ENCODE measurements at regions not wholly inside any gene's neighbourhood (a gene's known extent, or its start where the extent isn't known, plus 50 kb on each side); places are given as distances from the start of the nearest gene placed in this dataset.
A peak's percentile ranks its signal among the peaks of the same experiment; 100 is the strongest.

DNA sequence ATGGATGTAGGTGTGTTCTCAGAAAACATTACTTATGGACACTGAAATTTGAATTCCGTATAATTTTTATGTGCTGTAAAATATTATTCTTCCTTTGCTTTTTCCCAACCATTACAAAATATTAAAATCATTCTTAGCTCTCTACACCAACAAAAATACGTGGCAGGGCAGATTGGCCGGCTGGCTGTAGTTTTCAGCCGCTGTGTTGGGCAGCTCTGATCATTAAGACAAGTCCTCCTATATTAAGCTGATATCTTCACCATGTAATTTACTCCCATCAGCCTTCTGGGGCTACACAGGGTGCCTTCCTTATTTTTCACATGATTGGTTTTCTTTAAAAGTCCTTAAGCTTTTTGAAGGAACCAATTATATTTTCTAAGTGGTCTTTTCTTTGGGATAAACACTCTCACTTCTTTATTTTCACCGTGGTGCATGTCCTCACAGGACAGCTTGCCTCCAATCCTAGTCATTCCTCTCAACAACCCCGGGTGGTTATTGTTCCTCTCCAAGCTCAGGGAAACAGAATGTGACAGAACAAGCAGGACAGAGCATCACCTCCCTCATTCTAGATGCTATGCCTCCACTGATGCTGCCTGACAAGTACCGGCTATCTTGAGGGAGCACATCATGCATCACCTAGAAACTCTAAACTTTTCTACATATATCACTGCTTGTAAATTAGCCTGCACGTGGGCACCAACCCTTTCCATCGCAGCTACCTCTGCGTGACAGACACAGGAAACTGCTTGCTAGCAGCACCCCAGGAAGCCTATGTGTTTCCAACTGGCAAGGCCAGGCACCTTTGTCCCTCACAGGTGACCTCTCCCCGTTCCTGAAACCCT, 362.3 kb downstream of the MYCN start:
- peaks cover 35% of the 10 kb centered on the region for H3K27me3 ChIP-seq
- peaks cover 32% of the 10 kb centered on the region for H3K9me3 ChIP-seq
- no peaks in the 10 kb centered on the region for H3K4me1 ChIP-seq
- TF ChIP-seq, protein P1, sequence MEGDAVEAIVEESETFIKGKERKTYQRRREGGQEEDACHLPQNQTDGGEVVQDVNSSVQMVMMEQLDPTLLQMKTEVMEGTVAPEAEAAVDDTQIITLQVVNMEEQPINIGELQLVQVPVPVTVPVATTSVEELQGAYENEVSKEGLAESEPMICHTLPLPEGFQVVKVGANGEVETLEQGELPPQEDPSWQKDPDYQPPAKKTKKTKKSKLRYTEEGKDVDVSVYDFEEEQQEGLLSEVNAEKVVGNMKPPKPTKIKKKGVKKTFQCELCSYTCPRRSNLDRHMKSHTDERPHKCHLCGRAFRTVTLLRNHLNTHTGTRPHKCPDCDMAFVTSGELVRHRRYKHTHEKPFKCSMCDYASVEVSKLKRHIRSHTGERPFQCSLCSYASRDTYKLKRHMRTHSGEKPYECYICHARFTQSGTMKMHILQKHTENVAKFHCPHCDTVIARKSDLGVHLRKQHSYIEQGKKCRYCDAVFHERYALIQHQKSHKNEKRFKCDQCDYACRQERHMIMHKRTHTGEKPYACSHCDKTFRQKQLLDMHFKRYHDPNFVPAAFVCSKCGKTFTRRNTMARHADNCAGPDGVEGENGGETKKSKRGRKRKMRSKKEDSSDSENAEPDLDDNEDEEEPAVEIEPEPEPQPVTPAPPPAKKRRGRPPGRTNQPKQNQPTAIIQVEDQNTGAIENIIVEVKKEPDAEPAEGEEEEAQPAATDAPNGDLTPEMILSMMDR (IDR thresholded peaks at IDR 0.05; ENCODE audit: low read depth, low read length), result no peak
- peak; percentile 98 for DNase-seq
- H3K4me3 ChIP-seq (ENCODE audit: low read depth, low read length), result no peak overlapping the region
- no peaks in the 10 kb centered on the region for H3K36me3 ChIP-seq

DNA sequence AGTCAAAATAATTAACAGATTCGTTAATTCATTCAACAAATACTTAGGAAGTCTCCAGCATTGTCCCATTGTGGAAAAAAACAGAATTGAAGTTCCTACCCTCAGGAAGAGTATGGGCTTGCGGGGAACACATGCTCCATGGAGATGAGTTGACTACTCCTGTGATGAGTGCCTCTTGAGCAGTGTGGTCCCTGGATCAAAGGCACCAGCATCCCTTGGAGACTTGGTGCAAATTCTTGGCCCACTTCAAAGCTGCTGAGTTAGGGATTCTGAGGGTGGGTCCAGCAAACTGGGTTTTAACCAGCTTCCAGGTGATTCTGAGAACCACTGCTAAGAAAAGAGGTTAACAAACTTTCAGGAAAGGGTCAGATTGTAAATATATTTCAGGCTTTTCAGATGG, 361.6 kb downstream of the MYCN start:
- peak; percentile 95 for DNase-seq
- Histone ChIP-seq H3K36me3 (no peaks in the 10 kb centered on the region), H3K4me3 (ENCODE audit: low read depth, low read length) (no peak overlapping the region), H3K9me3 (peaks cover 28% of the 10 kb centered on the region), H3K27me3 (peaks cover 35% of the 10 kb centered on the region), H3K4me1 (peaks cover 1% of the 10 kb centered on the region)
- TF ChIP-seq, protein P1 (IDR thresholded peaks at IDR 0.05; ENCODE audit: low read depth, low read length), result no peak

DNA sequence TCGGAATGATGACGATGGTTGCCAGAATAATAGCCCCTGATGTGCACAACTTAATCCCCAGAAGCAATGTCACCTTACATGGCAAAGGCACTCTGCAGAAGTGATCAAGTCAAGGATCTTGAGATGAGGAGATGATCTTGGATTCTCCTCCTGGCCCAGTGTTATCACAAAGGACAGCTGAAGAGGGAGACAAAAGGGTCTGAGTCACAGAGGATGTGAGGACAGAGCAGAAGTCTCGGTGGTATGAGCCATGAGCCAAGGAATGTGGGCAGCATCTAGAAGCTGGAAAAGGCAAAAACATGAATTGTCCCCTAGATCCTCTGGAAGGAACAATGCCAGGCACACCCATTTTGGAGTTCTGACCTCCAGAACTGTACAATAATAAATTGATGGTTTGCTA, 358.5 kb downstream of the MYCN start:
- H3K27me3 ChIP-seq, result peaks cover 10% of the 10 kb centered on the region
- peak; percentile 92 for DNase-seq
- H3K4me1 ChIP-seq, result peaks cover 16% of the 10 kb centered on the region
- H3K36me3 ChIP-seq, result no peaks in the 10 kb centered on the region
- H3K9me3 ChIP-seq, result peaks cover 34% of the 10 kb centered on the region
- H3K4me3 ChIP-seq (ENCODE audit: low read depth, low read length), result no peak overlapping the region
- TF ChIP-seq, protein P1 (IDR thresholded peaks at IDR 0.05; ENCODE audit: low read depth, low read length), result no peak

DNA sequence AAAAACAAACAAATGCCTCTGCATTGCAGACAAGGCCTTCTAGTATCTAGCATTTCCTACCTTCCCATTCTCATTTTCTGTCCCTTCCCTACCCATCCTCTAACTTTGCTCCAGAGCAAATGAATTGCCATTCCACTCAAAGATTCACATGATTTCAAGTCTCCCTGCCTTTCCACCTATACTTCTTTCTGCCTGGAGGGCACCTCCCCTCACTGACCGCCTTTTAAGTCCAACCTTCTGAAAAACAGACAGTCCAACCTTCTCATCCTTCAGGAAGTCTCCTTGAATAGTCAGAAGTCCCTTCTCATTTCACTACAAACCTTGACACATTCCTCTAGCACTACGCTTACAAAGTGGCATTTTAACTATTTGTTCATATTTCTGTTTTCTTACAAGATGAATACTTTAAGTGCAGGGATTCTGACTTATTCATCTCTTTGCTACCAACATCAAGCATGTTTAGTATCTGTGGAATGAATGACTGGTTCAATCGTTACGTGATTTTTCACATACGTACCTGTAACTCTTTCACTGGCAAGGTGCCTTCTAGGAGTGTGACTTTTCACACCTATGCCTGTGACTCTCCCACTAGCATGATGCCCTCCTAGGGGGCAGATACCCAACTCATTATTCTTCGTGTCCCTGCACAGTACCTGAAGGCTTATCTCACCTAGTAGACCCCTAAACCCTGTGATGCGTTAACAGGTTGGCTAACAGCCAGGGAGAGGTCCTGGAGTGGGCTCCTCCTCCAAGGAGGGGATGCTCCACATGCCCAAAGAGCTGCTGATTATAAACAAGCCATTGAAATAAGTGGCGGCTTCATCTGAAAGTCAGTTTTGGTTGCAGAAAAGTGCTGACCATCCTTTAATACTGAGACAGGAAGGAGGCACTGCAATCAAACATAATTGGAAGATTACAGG, 356.2 kb downstream of the MYCN start:
- Histone ChIP-seq H3K9me3 (peaks cover 34% of the 10 kb centered on the region), H3K4me3 (ENCODE audit: low read depth, low read length) (no peak overlapping the region), H3K36me3 (no peaks in the 10 kb centered on the region), H3K27me3 (no peaks in the 10 kb centered on the region), H3K4me1 (peaks cover 30% of the 10 kb centered on the region)
- peak; percentile 100 for DNase-seq
- TF ChIP-seq, protein P1 (IDR thresholded peaks at IDR 0.05; ENCODE audit: low read depth, low read length), result no peak

DNA sequence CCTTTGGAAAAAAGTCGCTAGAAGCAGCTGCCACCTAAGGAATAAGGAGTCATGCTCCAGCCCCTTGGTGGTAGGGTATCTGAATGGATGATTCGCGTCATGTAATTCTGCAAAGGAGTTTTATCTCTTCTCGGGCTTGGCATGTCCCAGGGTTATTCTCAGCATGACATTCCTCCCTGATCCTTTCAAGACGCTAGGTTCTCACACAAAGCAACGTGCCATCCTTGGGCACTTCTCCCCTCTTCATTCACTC, 355.6 kb downstream of the MYCN start:
- peaks cover 32% of the 10 kb centered on the region for H3K9me3 ChIP-seq
- H3K4me1 ChIP-seq, result peaks cover 30% of the 10 kb centered on the region
- no peak overlapping the region for H3K4me3 ChIP-seq (ENCODE audit: low read depth, low read length)
- TF ChIP-seq, protein P1 (IDR thresholded peaks at IDR 0.05; ENCODE audit: low read depth, low read length), result no peak
- no peaks in the 10 kb centered on the region for H3K36me3 ChIP-seq
- DNase-seq, result peak; percentile 95
- no peaks in the 10 kb centered on the region for H3K27me3 ChIP-seq

DNA sequence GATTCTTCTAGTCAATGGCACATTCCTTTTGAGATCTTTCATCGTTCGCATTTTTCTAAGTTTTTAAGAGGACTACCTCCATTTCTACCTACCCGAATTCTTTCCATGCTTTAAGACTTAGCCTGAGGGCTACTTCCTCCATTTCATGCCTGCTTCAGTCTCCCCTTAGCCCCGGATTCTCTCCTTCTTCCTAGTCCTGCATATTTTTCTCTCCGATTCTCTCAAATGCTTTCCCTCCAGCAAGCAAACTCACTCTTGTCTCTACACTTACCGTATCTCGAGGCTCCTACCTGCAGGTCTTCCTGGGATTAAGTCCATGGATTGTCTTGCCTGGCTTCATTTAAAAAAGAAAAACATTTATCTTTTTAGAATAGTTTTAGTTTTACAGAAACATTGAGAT, 354.4 kb downstream of the MYCN start:
- peaks cover 23% of the 10 kb centered on the region for H3K9me3 ChIP-seq
- H3K4me1 ChIP-seq, result peaks cover 39% of the 10 kb centered on the region
- DNase-seq, result peak; percentile 88
- no peaks in the 10 kb centered on the region for H3K27me3 ChIP-seq
- H3K36me3 ChIP-seq, result no peaks in the 10 kb centered on the region
- TF ChIP-seq, protein P1 (IDR thresholded peaks at IDR 0.05; ENCODE audit: low read depth, low read length), result no peak
- no peak overlapping the region for H3K4me3 ChIP-seq (ENCODE audit: low read depth, low read length)
